HCT116 (cell line): ENCODE measurements at regions not wholly inside any gene's neighbourhood (a gene's known extent, or its start where the extent isn't known, plus 50 kb on each side); places are given as distances from the start of the nearest gene placed in this dataset.
A peak's percentile ranks its signal among the peaks of the same experiment; 100 is the strongest.

Source experiments
- ATF3 ChIP-seq: IDR thresholded peaks from 2 replicates; pipeline ENCODE4 v1.6.1; 2012
- CTCF ChIP-seq, 3 experiments: fragments of 200-600 bp in 1 of 3; sonication (generic) in 1 of 3; IDR thresholded peaks in 2 of 3; conservative IDR thresholded peaks in 1 of 3; 2 replicates each; pipeline ENCODE4 v1.5.1; 2012 to 2017; ENCODE audit warnings: low read depth in 2 of 3, low read length in 2 of 3, antibody characterized with exemption in 1 of 3, borderline replicate concordance in 1 of 3, control low read depth in 1 of 3, mild to moderate bottlenecking in 1 of 3, mixed read lengths in 1 of 3, mixed run types in 1 of 3, moderate library complexity in 1 of 3; ENCODE audit not compliant: insufficient read depth in 1 of 3
- EGR1 ChIP-seq: IDR thresholded peaks from 2 replicates; pipeline ENCODE4 v1.6.1; 2012; ENCODE audit warnings: low read depth
- POLR2AphosphoS5 ChIP-seq: IDR thresholded peaks from 2 replicates; pipeline ENCODE4 v1.6.1; 2011; ENCODE audit warnings: mild to moderate bottlenecking, low read depth, low read length, moderate library complexity
- REST ChIP-seq: IDR thresholded peaks from 2 replicates; pipeline ENCODE4 v1.6.1; 2012; ENCODE audit warnings: low read depth
- SRF ChIP-seq: IDR thresholded peaks from 2 replicates; pipeline ENCODE4 v1.6.1; 2012; ENCODE audit warnings: low read depth

- TF ChIP-seq POLR2AphosphoS5 (no peak), CTCF (IDR thresholded peaks at IDR 0.05 in 2 of 3, conservative IDR thresholded peaks at IDR 0.05 in 1 of 3; ENCODE audit: borderline replicate concordance in 1 of 3, insufficient read depth in 1 of 3, low read depth in 2 of 3, low read length in 2 of 3) (peak in 2 of 3 experiments; percentile 59 to 62; a peak in 4 of 6 replicates), EGR1 (no peak), SRF (no peak), ATF3 (no peak), REST (no peak)
Observed at GRCh38 chr17:33725675-33726271, 432.7 kb upstream of the ASIC2 start.
